HG03432 (cell line): ENCODE measurements at regions not wholly inside any gene's neighbourhood (a gene's known extent, or its start where the extent isn't known, plus 50 kb on each side); places are given as distances from the start of the nearest gene placed in this dataset.
"Not testable (repeated sequence)": the region's sequence is repeated elsewhere in the genome, so short reads cannot be mapped to it uniquely, and the experiment has no call there.

Experiments used
- ATAC-seq: cut with Tn5 transposase; IDR thresholded peaks from one replicate; pipeline ENCODE4 v1.9.1; 2021; ENCODE audit warnings: mild to moderate bottlenecking, moderate library complexity; ENCODE audit not compliant: unreplicated experiment

GRCh38 chrY:7419165-7419564 is 507.6 kb upstream of the AMELY start:
- ATAC-seq, result no peak

GRCh38 chrY:7417946-7418345 is 506.4 kb upstream of the AMELY start:
- no peak for ATAC-seq

- no peak for ATAC-seq
These were observed 504.9 kb upstream of the AMELY start for GRCh38 chrY:7416406-7416805.

GRCh38 chrY:7415157-7415633 is 503.6 kb upstream of the AMELY start:
- ATAC-seq, result no peak

- no peak for ATAC-seq
These were observed 478.5 kb upstream of the AMELY start for GRCh38 chrY:7390056-7390455.

- ATAC-seq, result no peak
These were observed 471.4 kb upstream of the AMELY start for GRCh38 chrY:7382988-7383387.

- no peak for ATAC-seq
These were observed 465.5 kb upstream of the AMELY start for GRCh38 chrY:7377091-7377490.

- ATAC-seq, result not testable (repeated sequence)
These were observed 462.9 kb upstream of the AMELY start for GRCh38 chrY:7374485-7374884.

GRCh38 chrY:7371953-7372352 is 460.4 kb upstream of the AMELY start:
- not testable (repeated sequence) for ATAC-seq

- not testable (repeated sequence) for ATAC-seq
These were observed 459.5 kb upstream of the AMELY start for GRCh38 chrY:7371026-7371425.

GRCh38 chrY:7359520-7359919 is 448.0 kb upstream of the AMELY start:
- peak; percentile 60 for ATAC-seq

- no peak for ATAC-seq
These were observed 446.7 kb upstream of the AMELY start for GRCh38 chrY:7358103-7358752.

GRCh38 chrY:7355891-7356290 is 444.3 kb upstream of the AMELY start:
- ATAC-seq, result not testable (repeated sequence)

- no peak for ATAC-seq
These were observed 433.1 kb upstream of the AMELY start for GRCh38 chrY:7344661-7345060.

- ATAC-seq, result no peak
These were observed 431.7 kb upstream of the AMELY start for GRCh38 chrY:7343261-7343660.

- not testable (repeated sequence) for ATAC-seq
These were observed 431.2 kb upstream of the AMELY start for GRCh38 chrY:7342732-7343131.

GRCh38 chrY:7339391-7340087 is 428.0 kb upstream of the AMELY start:
- no peak for ATAC-seq

GRCh38 chrY:7336023-7336873 is 424.7 kb upstream of the AMELY start:
- no peak for ATAC-seq

GRCh38 chrY:7334449-7334848 is 422.9 kb upstream of the AMELY start:
- no peak for ATAC-seq

GRCh38 chrY:7326296-7327246 is 415.0 kb upstream of the AMELY start:
- no peak for ATAC-seq
